AG04450 (cell line): ENCODE measurements at regions not wholly inside any gene's neighbourhood (a gene's known extent, or its start where the extent isn't known, plus 50 kb on each side); places are given as distances from the start of the nearest gene placed in this dataset.

Source experiments
- CTCF ChIA-PET: fragments of 300-600, 350-600 bp; formaldehyde crosslinking; extraction: SDS; loops from one replicate; lab custom pipeline; 2022; ENCODE audit warnings: antibody characterized with exemption, inconsistent platforms; lab: Charles Lee
- POLR2A ChIA-PET: fragments of 350-600 bp; formaldehyde crosslinking; extraction: SDS; loops from one replicate; lab custom pipeline; 2021; ENCODE audit warnings: antibody characterized with exemption, inconsistent platforms; lab: Yijun Ruan, JAX
- DNase-seq: peaks from one replicate; pipeline ENCODE4 v3.0.0-alpha.2; 2011; ENCODE audit warnings: low read depth, low spot score
- H3K27ac ChIP-seq: one replicate; pipeline ENCODE4 v1.5.1; 2012; ENCODE audit warnings: low read depth, low read length, control low read depth
- H3K27me3 ChIP-seq: one replicate; pipeline ENCODE4 v1.6.0; 2012; ENCODE audit warnings: low read length; ENCODE audit not compliant: control insufficient read depth, insufficient read depth
- H3K4me3 ChIP-seq: 2 replicates; pipeline ENCODE4 v1.5.1; 2011; ENCODE audit warnings: mild to moderate bottlenecking, low read depth, low read length, control low read depth
- H3K9me3 ChIP-seq: 2 replicates; pipeline ENCODE4 v1.5.1; 2012; ENCODE audit warnings: low read length; ENCODE audit not compliant: control insufficient read depth, insufficient read depth
- TF ChIP-seq, protein P1 (sequence below): IDR thresholded peaks from 2 replicates; pipeline ENCODE4 v1.5.1; 2011; ENCODE audit warnings: low read depth, low read length, control low read depth, inconsistent platforms

- ChIA-PET CTCF (no interaction called here), POLR2A (no interaction called here)
- Histone ChIP-seq H3K9me3 (peaks cover 5% of the 10 kb centered on the region), H3K27ac (no peak overlapping the region), H3K4me3 (no peak overlapping the region), H3K27me3 (no peaks in the 10 kb centered on the region)
- TF ChIP-seq, protein P1, sequence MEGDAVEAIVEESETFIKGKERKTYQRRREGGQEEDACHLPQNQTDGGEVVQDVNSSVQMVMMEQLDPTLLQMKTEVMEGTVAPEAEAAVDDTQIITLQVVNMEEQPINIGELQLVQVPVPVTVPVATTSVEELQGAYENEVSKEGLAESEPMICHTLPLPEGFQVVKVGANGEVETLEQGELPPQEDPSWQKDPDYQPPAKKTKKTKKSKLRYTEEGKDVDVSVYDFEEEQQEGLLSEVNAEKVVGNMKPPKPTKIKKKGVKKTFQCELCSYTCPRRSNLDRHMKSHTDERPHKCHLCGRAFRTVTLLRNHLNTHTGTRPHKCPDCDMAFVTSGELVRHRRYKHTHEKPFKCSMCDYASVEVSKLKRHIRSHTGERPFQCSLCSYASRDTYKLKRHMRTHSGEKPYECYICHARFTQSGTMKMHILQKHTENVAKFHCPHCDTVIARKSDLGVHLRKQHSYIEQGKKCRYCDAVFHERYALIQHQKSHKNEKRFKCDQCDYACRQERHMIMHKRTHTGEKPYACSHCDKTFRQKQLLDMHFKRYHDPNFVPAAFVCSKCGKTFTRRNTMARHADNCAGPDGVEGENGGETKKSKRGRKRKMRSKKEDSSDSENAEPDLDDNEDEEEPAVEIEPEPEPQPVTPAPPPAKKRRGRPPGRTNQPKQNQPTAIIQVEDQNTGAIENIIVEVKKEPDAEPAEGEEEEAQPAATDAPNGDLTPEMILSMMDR: no peak
- DNase-seq: no peak
Observed at GRCh38 chr2:21484643-21485042, 360.9 kb downstream of the TDRD15 start.

DNA sequence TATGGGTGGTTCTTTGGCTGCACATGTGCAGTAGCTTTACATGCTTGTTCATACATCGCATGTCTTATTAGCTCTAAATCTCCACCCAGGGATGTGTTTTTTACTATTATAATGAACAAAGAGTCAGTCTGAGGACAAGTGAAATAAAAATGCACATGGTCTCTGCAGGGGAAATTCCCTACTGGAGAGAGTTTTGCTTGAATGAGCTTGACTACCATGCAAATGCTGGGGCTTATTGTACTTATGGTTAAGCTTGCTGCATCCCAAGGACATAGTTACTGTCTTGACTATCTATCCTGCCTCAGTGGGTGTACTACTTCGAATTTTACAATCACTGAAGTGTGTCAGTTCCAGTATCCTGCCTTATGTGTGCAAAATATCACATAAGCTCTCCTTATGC is 362.7 kb downstream of the TDRD15 start:
- TF ChIP-seq, protein P1: no peak
- ChIA-PET POLR2A (no interaction called here), CTCF (no interaction called here)
- no peak overlapping the region for H3K4me3 ChIP-seq
- peaks cover 5% of the 10 kb centered on the region for H3K9me3 ChIP-seq
- H3K27me3 ChIP-seq: no peaks in the 10 kb centered on the region
- no peak for DNase-seq
- H3K27ac ChIP-seq: no peak overlapping the region

DNA sequence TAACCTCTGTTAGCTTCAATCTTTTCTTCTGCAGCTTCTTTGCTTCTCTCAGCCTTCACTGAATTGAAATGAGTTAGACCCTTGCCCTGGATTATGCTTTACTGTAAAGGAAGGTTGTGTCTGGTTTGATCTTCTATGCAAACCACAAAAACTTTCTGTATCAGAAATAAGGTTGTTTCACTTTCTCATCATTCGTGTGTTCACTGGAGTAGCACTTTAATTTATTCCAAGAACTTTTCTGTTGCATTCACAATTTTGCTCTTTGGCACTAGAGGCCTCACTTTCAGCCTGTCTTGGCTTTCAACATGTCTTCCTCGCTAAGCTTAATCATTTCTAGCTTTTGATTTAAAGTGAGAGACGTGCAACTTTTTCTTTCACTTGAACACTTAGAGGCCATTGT is 365.3 kb downstream of the TDRD15 start:
- CTCF ChIA-PET: no interaction called here

GRCh38 chr2:21498016-21498415 is 374.2 kb downstream of the TDRD15 start:
- no peaks in the 10 kb centered on the region for H3K27me3 ChIP-seq
- no peak overlapping the region for H3K27ac ChIP-seq
- CTCF ChIA-PET: no interaction called here
- H3K4me3 ChIP-seq: no peak overlapping the region
- DNase-seq: no peak
- H3K9me3 ChIP-seq: peaks cover 3% of the 10 kb centered on the region; the same call in 1 of the 2 replicates
- POLR2A ChIA-PET: no interaction called here
- TF ChIP-seq, protein P1: no peak

More for the DNA sequence above, 365.3 kb downstream of the TDRD15 start:
- DNase-seq: no peak
- no peaks in the 10 kb centered on the region for H3K27me3 ChIP-seq
- no peak overlapping the region for H3K4me3 ChIP-seq
- no peak overlapping the region for H3K27ac ChIP-seq
- TF ChIP-seq, protein P1: no peak
- POLR2A ChIA-PET: no interaction called here
- H3K9me3 ChIP-seq: peaks cover 5% of the 10 kb centered on the region

GRCh38 chr2:21500401-21500945 is 376.7 kb downstream of the TDRD15 start:
- no peak for DNase-seq
- ChIA-PET CTCF (no interaction called here), POLR2A (no interaction called here)
- Histone ChIP-seq H3K27ac (no peak overlapping the region), H3K27me3 (no peaks in the 10 kb centered on the region), H3K4me3 (no peak overlapping the region), H3K9me3 (peaks cover 3% of the 10 kb centered on the region; the same call in 1 of the 2 replicates)
- TF ChIP-seq, protein P1: no peak
